NT2/D1 (cell line): ENCODE measurements at regions not wholly inside any gene's neighbourhood (a gene's known extent, or its start where the extent isn't known, plus 50 kb on each side); places are given as distances from the start of the nearest gene placed in this dataset.

ENCODE experiments used
- SUZ12 ChIP-seq: IDR thresholded peaks from 2 replicates; pipeline ENCODE4 v1.6.1; 2011; ENCODE audit not compliant: insufficient read length, insufficient read depth; ENCODE audit errors: extremely low read depth
- YY1 ChIP-seq: IDR thresholded peaks from 2 replicates; pipeline ENCODE4 v1.6.1; 2011; ENCODE audit not compliant: insufficient read length, insufficient read depth
- ZNF274 ChIP-seq: IDR thresholded peaks from 2 replicates; pipeline ENCODE4 v1.6.1; 2011; ENCODE audit warnings: mild to moderate bottlenecking, low read depth, low read length

DNA sequence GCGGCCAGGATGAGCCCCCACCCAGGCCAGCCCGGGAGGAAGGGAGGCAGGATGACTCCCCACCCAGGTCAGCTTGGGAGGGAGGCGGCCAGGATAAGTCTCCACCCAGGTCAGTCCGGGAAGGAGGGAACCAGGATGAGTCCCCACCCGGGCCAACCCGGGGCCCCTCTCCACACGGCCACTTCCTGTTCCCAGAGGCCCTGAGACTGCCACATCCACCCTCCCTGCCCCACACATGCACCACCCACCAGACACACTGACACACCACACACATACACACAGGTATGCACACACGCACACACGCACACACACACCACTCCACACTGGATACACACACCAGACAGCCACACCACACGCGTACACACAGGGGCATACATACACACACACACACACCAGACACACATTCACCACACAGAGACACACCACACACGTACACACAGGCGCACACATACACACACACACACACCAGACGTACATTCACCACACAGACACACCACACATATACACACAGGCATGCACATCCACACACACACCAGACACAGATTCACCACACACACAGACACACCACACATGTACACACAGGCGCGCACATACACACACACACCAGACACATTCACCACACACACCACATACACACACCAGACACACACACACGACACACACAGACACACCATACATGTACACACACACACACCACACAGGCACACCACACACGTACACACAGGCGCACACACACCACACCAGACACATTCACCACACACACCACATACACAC lies 84.9 kb upstream of the PRR5 start:
- TF ChIP-seq ZNF274, result no peak
- no peak for TF ChIP-seq YY1
- no peak for TF ChIP-seq SUZ12
